ENCODE measurements at regions not wholly inside any gene's neighbourhood (a gene's known extent, or its start where the extent isn't known, plus 50 kb on each side); places are given as distances from the start of the nearest gene placed in this dataset.

- no peak for DNase-seq (ENCODE audit: low spot score)
- no peak for TF ChIP-seq EZH2phosphoT487 (IDR thresholded peaks at IDR 0.05)
- TF ChIP-seq CTCF (IDR thresholded peaks at IDR 0.05): no peak
- no peak for TF ChIP-seq EZH2 (IDR thresholded peaks at IDR 0.05)
- Histone ChIP-seq H3K9me3 (ENCODE audit: low read depth) (no peaks in the 10 kb centered on the region), H4K20me1 (ENCODE audit: low read depth) (no peaks in the 10 kb centered on the region), H3K79me2 (ENCODE audit: low read depth) (no peaks in the 10 kb centered on the region), H3K4me1 (no peaks in the 10 kb centered on the region), H3K9ac (no peak overlapping the region), H3K27me3 (no peaks in the 10 kb centered on the region), H3K4me2 (no peak overlapping the region), H3K27ac (no peak overlapping the region), H3F3A (ENCODE audit: low read depth) (no peaks in the 10 kb centered on the region), H3K36me3 (no peaks in the 10 kb centered on the region), H3K4me3 (no peak overlapping the region), H2AFZ (replicated peaks) (no peak overlapping the region)
- Mint-ChIP-seq H3K9me3 (no peaks in the 10 kb centered on the region), H3K4me1 (peaks cover 6% of the 10 kb centered on the region), H3K27ac (no peak overlapping the region), H3K4me3 (no peak overlapping the region), H3K36me3 (no peaks in the 10 kb centered on the region), H3K27me3 (ENCODE audit: insufficient read depth, low read depth) (no peaks in the 10 kb centered on the region)
Observed at GRCh38 chr18:27250471-27250870, 65.4 kb upstream of the CHST9 start.

- Histone ChIP-seq H3K4me1 (no peaks in the 10 kb centered on the region), H3K4me2 (no peak overlapping the region), H4K20me1 (ENCODE audit: low read depth) (no peaks in the 10 kb centered on the region), H3F3A (ENCODE audit: low read depth) (no peaks in the 10 kb centered on the region), H3K27ac (no peak overlapping the region), H3K9ac (no peak overlapping the region), H3K9me3 (ENCODE audit: low read depth) (no peaks in the 10 kb centered on the region), H3K36me3 (no peaks in the 10 kb centered on the region), H3K4me3 (no peak overlapping the region), H3K79me2 (ENCODE audit: low read depth) (no peaks in the 10 kb centered on the region), H3K27me3 (no peaks in the 10 kb centered on the region), H2AFZ (replicated peaks) (no peak overlapping the region)
- no peaks in the 10 kb centered on the region for H3K27me3 Mint-ChIP-seq (ENCODE audit: insufficient read depth, low read depth)
- no peak for TF ChIP-seq EZH2 (IDR thresholded peaks at IDR 0.05)
- no peak for TF ChIP-seq EZH2phosphoT487 (IDR thresholded peaks at IDR 0.05)
- no peak for TF ChIP-seq CTCF (IDR thresholded peaks at IDR 0.05)
- no peak overlapping the region for H3K27ac Mint-ChIP-seq
- no peak overlapping the region for H3K4me3 Mint-ChIP-seq
- DNase-seq (ENCODE audit: low spot score): no peak
- peaks cover 6% of the 10 kb centered on the region for H3K4me1 Mint-ChIP-seq
- no peaks in the 10 kb centered on the region for H3K9me3 Mint-ChIP-seq
- H3K36me3 Mint-ChIP-seq: no peaks in the 10 kb centered on the region
Observed at GRCh38 chr18:27249933-27250332, 64.8 kb upstream of the CHST9 start.

GRCh38 chr18:27244259-27244658, 59.2 kb upstream of the CHST9 start:
- H4K20me1 ChIP-seq (ENCODE audit: low read depth): no peaks in the 10 kb centered on the region
- H3K4me1 Mint-ChIP-seq: peaks cover 4% of the 10 kb centered on the region
- H3K9me3 ChIP-seq (ENCODE audit: low read depth): no peaks in the 10 kb centered on the region
- H3K36me3 Mint-ChIP-seq: no peaks in the 10 kb centered on the region
- no peak overlapping the region for H2AFZ ChIP-seq (replicated peaks)
- H3K79me2 ChIP-seq (ENCODE audit: low read depth): no peaks in the 10 kb centered on the region
- H3K9me3 Mint-ChIP-seq: no peaks in the 10 kb centered on the region
- TF ChIP-seq CTCF (IDR thresholded peaks at IDR 0.05) (no peak), EZH2 (IDR thresholded peaks at IDR 0.05) (no peak), EZH2phosphoT487 (IDR thresholded peaks at IDR 0.05) (no peak)
- no peaks in the 10 kb centered on the region for H3K27me3 ChIP-seq
- no peak overlapping the region for H3K4me2 ChIP-seq
- H3K4me3 Mint-ChIP-seq: no peak overlapping the region
- no peaks in the 10 kb centered on the region for H3F3A ChIP-seq (ENCODE audit: low read depth)
- no peak overlapping the region for H3K9ac ChIP-seq
- no peaks in the 10 kb centered on the region for H3K36me3 ChIP-seq
- H3K4me3 ChIP-seq: no peak overlapping the region
- H3K27ac ChIP-seq: no peak overlapping the region
- no peak for DNase-seq (ENCODE audit: low spot score)
- no peak overlapping the region for H3K27ac Mint-ChIP-seq
- H3K27me3 Mint-ChIP-seq (ENCODE audit: insufficient read depth, low read depth): peaks cover 3% of the 10 kb centered on the region
- H3K4me1 ChIP-seq: no peaks in the 10 kb centered on the region
